ENCODE measurements at regions not wholly inside any gene's neighbourhood (a gene's known extent, or its start where the extent isn't known, plus 50 kb on each side); places are given as distances from the start of the nearest gene placed in this dataset.

GRCh38 chr2:120887741-120888231 is 152.1 kb downstream of the GLI2 start:
- H3K4me1 ChIP-seq, result peaks cover 0 to 33% (median 10%) of the 10 kb centered on the region in 4 donors
- H3K9me3 ChIP-seq, result no peaks in the 10 kb centered on the region
- DNase-seq (ENCODE audit: low spot score in 2 of 2), result no peak
- H3K27ac ChIP-seq, result peak overlapping the region in 2 of 4 donors; percentile 35 to 50
- H3K36me3 ChIP-seq, result peaks cover 0 to 7% (median 0%) of the 10 kb centered on the region in 3 donors
- H3K4me3 ChIP-seq, result no peak overlapping the region
- no peaks in the 10 kb centered on the region for H3K27me3 ChIP-seq
- WGBS, 2 donors, result 48 to 77% methylated on average over 14 of the region's 14 CpGs
- TF ChIP-seq CTCF (IDR thresholded peaks at IDR 0.05), result no peak
- no peak for TF ChIP-seq POLR2A (IDR thresholded peaks at IDR 0.05)
- TF ChIP-seq EP300 (IDR thresholded peaks at IDR 0.05), result no peak

GRCh38 chr2:120888851-120889250 is 153.2 kb downstream of the GLI2 start:
- H3K4me1 ChIP-seq, result peaks cover 0 to 43% (median 17%) of the 10 kb centered on the region in 4 donors
- no peaks in the 10 kb centered on the region for H3K9me3 ChIP-seq
- TF ChIP-seq POLR2A (IDR thresholded peaks at IDR 0.05) (no peak), CTCF (IDR thresholded peaks at IDR 0.05) (no peak), EP300 (IDR thresholded peaks at IDR 0.05) (no peak)
- no peaks in the 10 kb centered on the region for H3K27me3 ChIP-seq
- H3K27ac ChIP-seq, result no peak overlapping the region
- no peak overlapping the region for H3K4me3 ChIP-seq
- WGBS, 2 donors, result 92 to 94% methylated on average over 10 of the region's 10 CpGs
- DNase-seq (ENCODE audit: low spot score in 2 of 2), result no peak
- H3K36me3 ChIP-seq, result peaks cover 0 to 7% (median 0%) of the 10 kb centered on the region in 3 donors

GRCh38 chr2:120889936-120890335 is 154.3 kb downstream of the GLI2 start:
- DNase-seq (ENCODE audit: low spot score in 2 of 2), result no peak
- no peak overlapping the region for H3K27ac ChIP-seq
- no peaks in the 10 kb centered on the region for H3K27me3 ChIP-seq
- H3K36me3 ChIP-seq, result peaks cover 0 to 7% (median 0%) of the 10 kb centered on the region in 3 donors
- 92 to 93% methylated on average over 3 of the region's 3 CpGs for WGBS, 2 donors
- TF ChIP-seq EP300 (IDR thresholded peaks at IDR 0.05) (no peak), CTCF (IDR thresholded peaks at IDR 0.05) (no peak), POLR2A (IDR thresholded peaks at IDR 0.05) (no peak)
- no peaks in the 10 kb centered on the region for H3K9me3 ChIP-seq
- no peak overlapping the region for H3K4me3 ChIP-seq
- peaks cover 0 to 50% (median 19%) of the 10 kb centered on the region in 4 donors for H3K4me1 ChIP-seq

GRCh38 chr2:120890566-120891360 is 155.1 kb downstream of the GLI2 start:
- Histone ChIP-seq H3K27me3 (no peaks in the 10 kb centered on the region), H3K4me3 (no peak overlapping the region), H3K9me3 (no peaks in the 10 kb centered on the region), H3K4me1 (peaks cover 0 to 45% (median 19%) of the 10 kb centered on the region in 4 donors), H3K36me3 (peaks cover 0 to 7% (median 0%) of the 10 kb centered on the region in 3 donors), H3K27ac (no peak overlapping the region)
- no peak for DNase-seq (ENCODE audit: low spot score in 2 of 2)
- TF ChIP-seq POLR2A (IDR thresholded peaks at IDR 0.05), result no peak
- no peak for TF ChIP-seq EP300 (IDR thresholded peaks at IDR 0.05)
- no peak for TF ChIP-seq CTCF (IDR thresholded peaks at IDR 0.05)
- 93 to 97% methylated on average over 12 of the region's 12 CpGs for WGBS, 2 donors

- Histone ChIP-seq H3K27ac (peak overlapping the region in 1 of 4 donors; percentile 76), H3K4me1 (peaks cover 0 to 32% (median 11%) of the 10 kb centered on the region in 4 donors), H3K9me3 (no peaks in the 10 kb centered on the region), H3K4me3 (no peak overlapping the region), H3K27me3 (no peaks in the 10 kb centered on the region), H3K36me3 (peaks cover 0 to 7% (median 0%) of the 10 kb centered on the region in 3 donors)
- DNase-seq (ENCODE audit: low spot score in 2 of 2), result no peak
- no peak for TF ChIP-seq POLR2A (IDR thresholded peaks at IDR 0.05)
- no peak for TF ChIP-seq EP300 (IDR thresholded peaks at IDR 0.05)
- TF ChIP-seq CTCF (IDR thresholded peaks at IDR 0.05), result no peak
- WGBS, 2 donors, result 90 to 97% methylated on average over 8 of the region's 8 CpGs
Measured at GRCh38 chr2:120892271-120892966, 156.8 kb downstream of the GLI2 start.
